IPS DF 6.9 (cell line): ENCODE measurements at regions not wholly inside any gene's neighbourhood (a gene's known extent, or its start where the extent isn't known, plus 50 kb on each side); places are given as distances from the start of the nearest gene placed in this dataset.
"Not testable (repeated sequence)": the region's sequence is repeated elsewhere in the genome, so short reads cannot be mapped to it uniquely, and the experiment has no call there.

ENCODE experiments used
- DNase-seq: peaks from one replicate; pipeline ENCODE4 v3.0.0-alpha.2; 2013; ENCODE audit warnings: low read depth, low spot score
- H3K27ac ChIP-seq: one replicate; pipeline ENCODE4 v1.5.1; 2013; ENCODE audit warnings: low read length, control low read depth
- H3K27me3 ChIP-seq: 2 replicates; pipeline ENCODE4 v1.6.1; 2013; ENCODE audit warnings: mild to moderate bottlenecking, low read length; ENCODE audit not compliant: control insufficient read depth, insufficient read depth
- H3K36me3 ChIP-seq: 2 replicates; pipeline ENCODE4 v1.6.1; 2013; ENCODE audit warnings: low read length; ENCODE audit not compliant: control insufficient read depth, insufficient read depth
- H3K4me1 ChIP-seq: 2 replicates; pipeline ENCODE4 v1.6.1; 2013; ENCODE audit warnings: low read length; ENCODE audit not compliant: control insufficient read depth, insufficient read depth
- H3K4me3 ChIP-seq: 2 replicates; pipeline ENCODE4 v1.5.1; 2013; ENCODE audit warnings: mild to moderate bottlenecking, low read length
- H3K9me3 ChIP-seq: 2 replicates; pipeline ENCODE4 v1.6.1; 2013; ENCODE audit warnings: low read length, inconsistent platforms; ENCODE audit not compliant: control insufficient read depth, insufficient read depth
- WGBS: extraction: QIAGEN DNeasy Blood & Tissue Kit; methylation state at CpG from one replicate; pipeline ENCODE4 v1.1.7; 2013; ENCODE audit warnings: mixed read lengths, missing lambda C conversion rate; ENCODE audit not compliant: insufficient read length, insufficient coverage; 5-methylcytosine and 5-hydroxymethylcytosine counted together

- not testable (repeated sequence) for DNase-seq, H3K4me1 ChIP-seq, H3K27me3 ChIP-seq, H3K27ac ChIP-seq, H3K4me3 ChIP-seq, H3K36me3 ChIP-seq, H3K9me3 ChIP-seq
- WGBS = no CpG with 5 or more reads among the region's 3 CpGs
Measured at GRCh38 chr2:64896572-64896971, 92.6 kb upstream of the SLC1A4 start.

- Histone ChIP-seq H3K27me3 (no peaks in the 10 kb centered on the region), H3K27ac (no peak overlapping the region), H3K9me3 (no peaks in the 10 kb centered on the region), H3K4me1 (no peaks in the 10 kb centered on the region), H3K4me3 (no peak overlapping the region), H3K36me3 (no peaks in the 10 kb centered on the region)
- no CpG with 5 or more reads among the region's 37 CpGs for WGBS
- no peak for DNase-seq
Measured at GRCh38 chr2:64899081-64899865, 89.9 kb upstream of the SLC1A4 start.

GRCh38 chr2:64899876-64900275 lies 89.3 kb upstream of the SLC1A4 start:
- no CpG with 5 or more reads among the region's 6 CpGs for WGBS
- H3K4me1 ChIP-seq, H3K36me3 ChIP-seq, H3K27me3 ChIP-seq, DNase-seq, H3K27ac ChIP-seq, H3K4me3 ChIP-seq, H3K9me3 ChIP-seq: not testable (repeated sequence)

- H3K4me3 ChIP-seq = no peak overlapping the region
- DNase-seq = no peak
- no peak overlapping the region for H3K27ac ChIP-seq
- H3K9me3 ChIP-seq = no peaks in the 10 kb centered on the region
- H3K4me1 ChIP-seq = no peaks in the 10 kb centered on the region; the same call in 1 of the 2 replicates
- no CpG with 5 or more reads among the region's 11 CpGs for WGBS
- H3K27me3 ChIP-seq = no peaks in the 10 kb centered on the region
- H3K36me3 ChIP-seq = no peaks in the 10 kb centered on the region
Measured at GRCh38 chr2:64904413-64905329, 84.5 kb upstream of the SLC1A4 start.

- Histone ChIP-seq H3K36me3 (no peaks in the 10 kb centered on the region), H3K9me3 (no peaks in the 10 kb centered on the region), H3K4me3 (no peak overlapping the region), H3K4me1 (no peaks in the 10 kb centered on the region; the same call in 1 of the 2 replicates), H3K27me3 (no peaks in the 10 kb centered on the region), H3K27ac (no peak overlapping the region)
- no CpG with 5 or more reads among the region's 8 CpGs for WGBS
- no peak for DNase-seq
Measured at GRCh38 chr2:64905338-64906024, 83.7 kb upstream of the SLC1A4 start.

- WGBS = no CpG with 5 or more reads among the region's 6 CpGs
- H3K4me3 ChIP-seq = no peak overlapping the region
- H3K4me1 ChIP-seq = no peaks in the 10 kb centered on the region; the same call in 1 of the 2 replicates
- no peaks in the 10 kb centered on the region for H3K36me3 ChIP-seq
- no peaks in the 10 kb centered on the region for H3K9me3 ChIP-seq
- H3K27ac ChIP-seq = no peak overlapping the region
- H3K27me3 ChIP-seq = no peaks in the 10 kb centered on the region
- DNase-seq = no peak
Measured at GRCh38 chr2:64906853-64907536, 82.2 kb upstream of the SLC1A4 start.

- no peaks in the 10 kb centered on the region for H3K27me3 ChIP-seq
- H3K4me1 ChIP-seq = peaks cover 2% of the 10 kb centered on the region
- WGBS = no CpG with 5 or more reads among the region's 2 CpGs
- no peaks in the 10 kb centered on the region for H3K36me3 ChIP-seq
- no peak for DNase-seq
- H3K27ac ChIP-seq = no peak overlapping the region
- no peaks in the 10 kb centered on the region for H3K9me3 ChIP-seq
- H3K4me3 ChIP-seq = no peak overlapping the region
Measured at GRCh38 chr2:64908406-64908805, 80.8 kb upstream of the SLC1A4 start.

- H3K4me1 ChIP-seq = peaks cover 3% of the 10 kb centered on the region; the same call in 1 of the 2 replicates
- H3K27me3 ChIP-seq = no peaks in the 10 kb centered on the region
- no peaks in the 10 kb centered on the region for H3K9me3 ChIP-seq
- no peaks in the 10 kb centered on the region for H3K36me3 ChIP-seq
- no CpG with 5 or more reads among the region's 4 CpGs for WGBS
- H3K27ac ChIP-seq = no peak overlapping the region
- H3K4me3 ChIP-seq = no peak overlapping the region
- no peak for DNase-seq
Measured at GRCh38 chr2:64910523-64910922, 78.7 kb upstream of the SLC1A4 start.

- H3K4me3 ChIP-seq = no peak overlapping the region
- H3K9me3 ChIP-seq = no peaks in the 10 kb centered on the region
- H3K27me3 ChIP-seq = no peaks in the 10 kb centered on the region
- no peak overlapping the region for H3K27ac ChIP-seq
- H3K36me3 ChIP-seq = no peaks in the 10 kb centered on the region
- WGBS = no CpG with 5 or more reads among the region's 1 CpG
- H3K4me1 ChIP-seq = peaks cover 3% of the 10 kb centered on the region; the same call in 1 of the 2 replicates
- no peak for DNase-seq
Measured at GRCh38 chr2:64910972-64911433, 78.2 kb upstream of the SLC1A4 start.
